OCI-LY7 (cell line): ENCODE measurements at regions not wholly inside any gene's neighbourhood (a gene's known extent, or its start where the extent isn't known, plus 50 kb on each side); places are given as distances from the start of the nearest gene placed in this dataset.
"Not testable (repeated sequence)": the region's sequence is repeated elsewhere in the genome, so short reads cannot be mapped to it uniquely, and the experiment has no call there.

Experiments used
- EZH2phosphoT487 ChIP-seq: fragments of 200-600 bp; sonication (generic); IDR thresholded peaks from 2 replicates; pipeline ENCODE4 v1.6.1; 2018; ENCODE audit warnings: low read depth, borderline replicate concordance, mild to moderate bottlenecking, mixed run types, antibody characterized with exemption, low read length, moderate library complexity, mixed read lengths
- TF ChIP-seq, protein P1 (sequence below): fragments of 200-600 bp; sonication (generic); conservative IDR thresholded peaks from 2 replicates; pipeline ENCODE4 v1.5.1; 2014; ENCODE audit warnings: mild to moderate bottlenecking, antibody characterized with exemption, low read length, moderate library complexity, mixed read lengths

DNA sequence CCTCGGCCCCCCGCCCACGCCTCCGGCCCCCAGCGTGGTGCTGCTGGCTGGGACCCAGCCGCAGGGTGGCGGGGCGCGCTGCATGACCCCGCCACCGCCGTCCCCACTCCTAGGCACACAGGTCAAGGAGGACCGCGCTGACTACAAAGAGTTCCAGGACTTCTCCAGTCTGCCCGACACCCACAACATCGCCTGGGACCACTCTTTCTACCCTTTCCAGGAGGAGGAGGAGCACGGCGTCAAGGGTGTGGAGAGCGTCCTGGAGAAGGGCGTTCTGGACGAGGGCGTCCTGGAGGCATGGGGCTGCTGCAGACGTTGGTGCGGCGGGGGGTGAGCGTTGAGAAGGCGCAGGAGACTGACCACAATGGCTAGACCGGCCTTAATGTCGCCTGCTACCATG is 101.7 kb upstream of the OR4C13 start:
- TF ChIP-seq, protein P1, sequence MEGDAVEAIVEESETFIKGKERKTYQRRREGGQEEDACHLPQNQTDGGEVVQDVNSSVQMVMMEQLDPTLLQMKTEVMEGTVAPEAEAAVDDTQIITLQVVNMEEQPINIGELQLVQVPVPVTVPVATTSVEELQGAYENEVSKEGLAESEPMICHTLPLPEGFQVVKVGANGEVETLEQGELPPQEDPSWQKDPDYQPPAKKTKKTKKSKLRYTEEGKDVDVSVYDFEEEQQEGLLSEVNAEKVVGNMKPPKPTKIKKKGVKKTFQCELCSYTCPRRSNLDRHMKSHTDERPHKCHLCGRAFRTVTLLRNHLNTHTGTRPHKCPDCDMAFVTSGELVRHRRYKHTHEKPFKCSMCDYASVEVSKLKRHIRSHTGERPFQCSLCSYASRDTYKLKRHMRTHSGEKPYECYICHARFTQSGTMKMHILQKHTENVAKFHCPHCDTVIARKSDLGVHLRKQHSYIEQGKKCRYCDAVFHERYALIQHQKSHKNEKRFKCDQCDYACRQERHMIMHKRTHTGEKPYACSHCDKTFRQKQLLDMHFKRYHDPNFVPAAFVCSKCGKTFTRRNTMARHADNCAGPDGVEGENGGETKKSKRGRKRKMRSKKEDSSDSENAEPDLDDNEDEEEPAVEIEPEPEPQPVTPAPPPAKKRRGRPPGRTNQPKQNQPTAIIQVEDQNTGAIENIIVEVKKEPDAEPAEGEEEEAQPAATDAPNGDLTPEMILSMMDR: not testable (repeated sequence)
- not testable (repeated sequence) for TF ChIP-seq EZH2phosphoT487
